HG03135 (cell line): ENCODE measurements at regions not wholly inside any gene's neighbourhood (a gene's known extent, or its start where the extent isn't known, plus 50 kb on each side); places are given as distances from the start of the nearest gene placed in this dataset.
"Not testable (repeated sequence)": the region's sequence is repeated elsewhere in the genome, so short reads cannot be mapped to it uniquely, and the experiment has no call there.

Experiments
- ATAC-seq: cut with Tn5 transposase; IDR thresholded peaks from one replicate; pipeline ENCODE4 v1.9.1; 2021; ENCODE audit warnings: mild to moderate bottlenecking, moderate library complexity; ENCODE audit not compliant: unreplicated experiment

GRCh38 chr1:239125893-239126292 lies 260.5 kb upstream of the CHRM3 start:
- no peak for ATAC-seq

GRCh38 chr1:239125027-239125426 lies 261.3 kb upstream of the CHRM3 start:
- ATAC-seq: no peak

- no peak for ATAC-seq
Measured at GRCh38 chr1:239123260-239123659, 263.1 kb upstream of the CHRM3 start.

- ATAC-seq: no peak
Measured at GRCh38 chr1:239112101-239112935, 274.1 kb upstream of the CHRM3 start.

- ATAC-seq: no peak
Measured at GRCh38 chr1:239107676-239108075, 278.7 kb upstream of the CHRM3 start.

GRCh38 chr1:239106689-239107088 lies 279.7 kb upstream of the CHRM3 start:
- not testable (repeated sequence) for ATAC-seq

GRCh38 chr1:239098400-239099037 lies 287.8 kb upstream of the CHRM3 start:
- ATAC-seq: no peak

GRCh38 chr1:239091537-239091936 lies 294.8 kb upstream of the CHRM3 start:
- ATAC-seq: no peak

GRCh38 chr1:239084459-239085080 lies 301.8 kb upstream of the CHRM3 start:
- no peak for ATAC-seq

GRCh38 chr1:239081947-239082346 lies 304.4 kb upstream of the CHRM3 start:
- not testable (repeated sequence) for ATAC-seq

GRCh38 chr1:239067480-239067879 lies 318.9 kb upstream of the CHRM3 start:
- ATAC-seq: no peak

- ATAC-seq: no peak
Measured at GRCh38 chr1:239067058-239067457, 319.3 kb upstream of the CHRM3 start.

- ATAC-seq: no peak
Measured at GRCh38 chr1:239061770-239062169, 324.6 kb upstream of the CHRM3 start.

- ATAC-seq: no peak
Measured at GRCh38 chr1:239058190-239058589, 328.2 kb upstream of the CHRM3 start.

GRCh38 chr1:239056940-239057339 lies 329.4 kb upstream of the CHRM3 start:
- no peak for ATAC-seq

GRCh38 chr1:239053279-239053678 lies 333.1 kb upstream of the CHRM3 start:
- no peak for ATAC-seq

GRCh38 chr1:239049571-239049970 lies 336.8 kb upstream of the CHRM3 start:
- no peak for ATAC-seq

- ATAC-seq: no peak
Measured at GRCh38 chr1:239044829-239045228, 341.5 kb upstream of the CHRM3 start.

GRCh38 chr1:239040523-239040922 lies 345.8 kb upstream of the CHRM3 start:
- ATAC-seq: no peak

GRCh38 chr1:239031310-239031709 lies 355.1 kb upstream of the CHRM3 start:
- no peak for ATAC-seq

- no peak for ATAC-seq
Measured at GRCh38 chr1:239025997-239026694, 360.2 kb upstream of the CHRM3 start.
